HG03571 (cell line): ENCODE measurements at regions not wholly inside any gene's neighbourhood (a gene's known extent, or its start where the extent isn't known, plus 50 kb on each side); places are given as distances from the start of the nearest gene placed in this dataset.

Experiments
- ATAC-seq: cut with Tn5 transposase; IDR thresholded peaks from one replicate; pipeline ENCODE4 v1.9.1; 2021; ENCODE audit not compliant: unreplicated experiment

DNA sequence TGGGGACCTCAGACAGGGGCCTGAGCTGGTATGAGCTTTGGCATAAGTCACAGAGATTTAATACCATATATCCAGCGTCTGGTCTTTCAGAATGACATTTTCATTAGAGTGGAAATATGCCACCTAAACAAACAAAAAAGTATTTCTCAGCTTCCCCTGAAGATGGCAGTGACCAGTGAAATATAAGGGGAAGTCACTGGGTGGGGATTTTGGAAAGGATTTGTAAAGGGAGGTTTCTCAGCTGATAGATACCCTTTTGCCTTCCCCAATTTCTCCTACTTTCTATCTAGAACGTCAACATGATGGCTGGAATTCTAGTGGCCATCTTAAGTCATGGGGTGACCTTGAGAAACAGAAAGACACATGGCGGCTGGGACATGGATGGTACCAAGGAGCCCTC, 137.7 kb upstream of the LRFN2 start:
- ATAC-seq = no peak

DNA sequence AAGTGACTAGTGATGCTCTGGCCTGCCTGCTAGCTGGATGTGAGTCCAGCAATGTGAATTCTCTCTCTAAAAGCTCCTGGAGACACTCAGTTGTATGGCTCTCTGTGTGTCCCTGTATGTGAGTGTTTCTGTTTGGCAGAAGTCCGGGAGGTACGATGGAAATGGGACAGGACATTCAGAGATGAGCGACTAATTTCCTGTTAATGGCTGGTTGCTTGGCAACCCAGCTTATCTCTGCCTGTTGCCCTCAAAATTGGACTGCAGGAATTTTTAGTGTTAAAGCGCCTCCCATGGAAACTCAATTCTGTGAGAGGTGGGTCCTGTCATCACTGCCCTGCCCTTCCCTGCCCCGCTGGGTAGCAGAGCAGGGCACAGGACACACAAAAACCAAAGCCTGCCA, 136.8 kb upstream of the LRFN2 start:
- no peak for ATAC-seq

GRCh38 chr6:40722553-40723258, 135.5 kb upstream of the LRFN2 start:
- no peak for ATAC-seq

DNA sequence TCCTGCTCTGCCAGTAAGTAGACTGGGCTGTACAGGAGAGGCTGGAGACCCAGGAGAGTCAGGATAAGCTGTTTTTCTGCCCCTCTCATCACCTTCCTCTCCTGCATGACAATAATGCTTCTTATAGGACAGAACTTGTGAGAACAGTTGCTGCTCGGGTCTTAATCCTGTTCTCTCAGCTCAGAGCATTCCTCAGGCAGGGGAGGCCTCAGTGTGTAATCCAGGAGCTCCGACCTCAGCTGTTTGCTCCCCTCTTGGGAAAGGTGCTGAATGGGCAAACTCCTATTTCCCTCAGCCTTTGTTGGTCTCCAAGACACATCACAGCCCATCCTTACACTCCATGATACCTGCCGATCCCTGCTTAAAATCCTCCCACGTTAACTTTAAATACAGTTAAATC, 134.9 kb upstream of the LRFN2 start:
- ATAC-seq = no peak

GRCh38 chr6:40721271-40721952, 134.2 kb upstream of the LRFN2 start:
- ATAC-seq = no peak

- ATAC-seq = no peak
These were observed 133.2 kb upstream of the LRFN2 start for GRCh38 chr6:40720375-40720748.

GRCh38 chr6:40719671-40720374, 132.7 kb upstream of the LRFN2 start:
- ATAC-seq = no peak

GRCh38 chr6:40718401-40718800, 131.2 kb upstream of the LRFN2 start:
- no peak for ATAC-seq

DNA sequence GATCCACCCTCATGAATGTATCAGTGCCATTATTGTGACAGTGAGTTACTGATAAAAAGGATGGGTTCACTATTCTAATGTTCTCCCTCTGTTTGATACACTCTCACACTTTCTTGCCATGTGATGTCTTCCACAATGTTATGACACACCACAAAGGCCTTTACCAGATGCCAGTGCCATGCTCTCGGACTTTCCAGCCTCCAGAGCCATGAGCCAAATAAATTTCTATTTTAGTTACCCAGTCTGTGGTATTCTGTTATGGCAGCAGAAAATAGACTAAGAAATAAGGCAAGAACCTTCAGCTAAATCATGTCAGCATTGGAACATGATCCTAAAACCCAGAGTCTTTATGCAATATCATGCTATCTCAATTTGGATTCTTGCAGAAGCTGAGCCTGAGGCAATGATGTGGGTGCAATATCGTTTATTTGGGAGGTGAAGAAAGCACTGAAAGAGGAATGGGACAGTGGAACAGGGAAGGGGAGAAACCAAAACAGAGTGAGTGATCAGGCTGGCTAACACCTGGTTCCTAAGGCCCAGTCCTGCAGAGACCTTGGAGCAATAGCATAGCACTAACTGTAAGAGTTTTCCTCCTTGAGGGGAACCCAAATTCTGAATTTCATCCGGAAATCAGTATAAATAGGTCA, 130.4 kb upstream of the LRFN2 start:
- no peak for ATAC-seq

DNA sequence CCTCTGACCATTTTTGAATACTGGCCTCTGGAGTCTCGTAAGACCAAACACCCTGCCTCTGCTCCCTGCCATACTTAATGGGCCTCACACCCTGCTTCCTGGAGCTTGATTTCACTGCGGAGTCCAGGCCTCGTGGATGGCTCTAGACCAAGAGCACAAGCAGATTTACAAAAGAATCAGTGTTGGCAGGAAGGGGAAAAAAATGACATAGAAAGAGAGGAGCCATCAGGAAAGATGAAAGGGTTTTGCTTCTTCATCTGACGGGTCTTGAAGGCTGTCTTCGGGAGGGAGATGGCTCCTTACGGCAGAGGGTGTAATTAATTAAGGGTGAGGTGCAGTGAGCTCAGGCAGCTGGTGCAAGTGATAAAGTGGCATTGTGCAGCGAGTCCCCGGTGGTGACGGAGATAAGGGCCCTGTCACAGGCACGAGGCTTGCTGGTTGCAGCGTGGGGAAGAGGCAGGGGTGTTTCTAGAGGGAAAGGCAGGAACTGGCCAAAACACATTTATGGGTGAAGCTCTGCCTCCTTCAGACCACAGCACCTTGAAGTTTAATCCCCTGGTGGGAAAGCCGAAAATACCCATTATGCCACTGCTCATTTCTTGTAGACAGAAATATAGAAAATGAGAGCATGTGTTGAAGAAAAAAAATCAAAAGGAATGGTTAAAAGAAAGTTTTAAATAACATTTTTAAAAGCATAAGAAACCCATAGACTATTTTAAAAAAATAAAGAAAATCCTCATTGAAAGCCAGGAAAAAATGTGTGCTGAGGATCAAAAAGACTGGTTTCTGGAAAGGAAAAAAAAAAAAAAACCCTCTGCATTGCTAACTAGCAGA, 128.6 kb upstream of the LRFN2 start:
- ATAC-seq = no peak

DNA sequence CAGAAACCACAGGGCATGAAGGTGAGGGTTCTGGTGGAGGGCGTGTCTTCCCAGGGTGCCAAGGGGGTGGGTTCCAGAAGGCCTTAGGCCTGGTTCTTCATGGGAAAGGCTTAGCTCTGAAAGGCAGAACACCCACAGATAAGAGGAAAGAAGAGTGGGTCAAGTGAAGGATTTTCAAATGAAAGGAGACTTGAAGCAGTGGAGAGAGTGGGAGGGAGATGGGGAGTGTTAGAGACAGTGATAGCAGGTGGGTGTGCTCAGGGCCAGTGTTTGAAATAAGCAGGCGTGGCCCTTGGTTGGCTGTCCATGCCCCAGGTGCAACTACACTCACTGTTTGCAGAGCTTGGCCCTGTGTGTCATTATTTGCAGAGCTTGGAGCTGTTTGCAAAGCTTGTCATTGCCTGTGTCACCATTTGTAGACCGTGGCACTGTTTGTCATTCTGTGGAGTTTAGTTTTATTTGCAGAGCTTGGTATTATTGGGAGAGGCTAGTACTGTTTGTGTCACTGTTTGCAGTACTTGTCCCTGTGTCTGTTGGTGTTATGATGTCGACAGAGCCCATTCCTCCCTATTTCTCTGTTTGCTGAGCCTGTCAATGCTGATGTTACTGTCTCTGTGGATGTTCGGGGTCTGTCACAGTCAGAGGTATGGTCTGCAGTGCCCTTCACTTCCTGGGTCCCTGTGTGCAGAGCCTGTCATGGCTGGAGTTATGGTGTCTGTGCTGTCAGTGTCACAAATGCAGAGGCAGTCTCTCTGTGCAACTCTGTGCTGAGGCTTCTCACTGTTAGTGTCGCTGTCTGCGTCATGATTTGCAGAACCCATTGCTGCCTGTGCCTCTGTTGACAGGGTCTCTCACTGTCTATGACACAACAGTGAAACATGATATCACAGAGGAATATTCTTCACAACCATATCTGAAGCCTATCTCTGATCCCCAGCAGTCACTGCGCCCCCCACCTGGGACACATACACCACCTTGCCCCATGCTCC, 127.7 kb upstream of the LRFN2 start:
- ATAC-seq = no peak

DNA sequence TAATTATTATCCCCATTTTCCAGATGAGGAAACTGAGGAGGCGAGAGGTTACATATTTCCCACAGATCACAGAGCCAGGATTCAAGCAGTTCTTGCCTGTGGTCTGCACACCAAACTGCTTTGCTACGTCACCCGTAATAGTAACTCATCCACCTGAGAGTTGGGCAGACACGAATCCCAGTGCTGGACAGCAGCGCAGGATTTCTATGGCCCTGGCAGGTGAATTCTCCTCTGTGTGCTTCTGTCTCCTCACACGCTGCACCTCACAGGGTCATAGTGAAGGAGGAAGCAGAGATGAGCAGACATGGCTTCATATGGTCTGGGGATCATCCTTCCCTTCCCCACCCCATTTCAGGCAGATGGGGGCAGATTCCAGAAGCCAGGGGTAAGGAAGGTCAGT, 127.0 kb upstream of the LRFN2 start:
- ATAC-seq = no peak

DNA sequence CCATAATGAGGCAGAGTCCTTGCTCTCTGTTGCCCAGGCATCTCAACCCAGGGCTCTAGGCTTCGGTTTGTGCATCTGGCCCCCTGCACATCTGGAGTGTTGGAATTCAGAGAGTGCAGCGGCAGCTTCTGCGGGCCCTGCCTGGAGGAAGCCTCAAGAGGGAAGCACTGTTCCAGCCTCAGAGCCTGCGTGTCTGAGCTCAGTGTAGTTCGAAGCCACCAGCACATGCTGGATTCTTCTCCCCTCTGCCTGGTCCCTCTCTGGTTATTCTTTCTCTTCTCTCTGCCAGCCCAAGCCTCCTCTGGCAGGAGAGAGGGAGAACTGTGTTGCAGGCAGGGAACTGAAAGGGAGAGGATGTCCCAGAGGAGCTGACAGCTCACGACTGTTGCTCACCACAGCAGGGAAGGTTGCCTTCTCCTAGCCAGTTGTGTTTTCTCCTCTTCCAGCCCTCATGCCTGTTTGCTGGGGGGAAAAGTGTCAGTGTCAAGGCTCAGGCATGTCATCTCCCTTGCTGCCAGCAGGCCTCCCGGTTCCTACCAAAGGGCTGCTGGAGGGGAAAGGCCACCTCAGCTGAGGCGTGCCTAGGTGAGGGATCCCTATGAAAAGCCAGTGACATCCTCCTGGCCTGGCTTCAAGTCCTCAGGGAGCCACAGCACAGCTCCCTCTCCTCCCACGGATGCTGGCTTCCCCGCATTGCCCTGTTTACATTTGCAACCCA, 126.0 kb upstream of the LRFN2 start:
- ATAC-seq = no peak

GRCh38 chr6:40710626-40711330, 123.6 kb upstream of the LRFN2 start:
- no peak for ATAC-seq

DNA sequence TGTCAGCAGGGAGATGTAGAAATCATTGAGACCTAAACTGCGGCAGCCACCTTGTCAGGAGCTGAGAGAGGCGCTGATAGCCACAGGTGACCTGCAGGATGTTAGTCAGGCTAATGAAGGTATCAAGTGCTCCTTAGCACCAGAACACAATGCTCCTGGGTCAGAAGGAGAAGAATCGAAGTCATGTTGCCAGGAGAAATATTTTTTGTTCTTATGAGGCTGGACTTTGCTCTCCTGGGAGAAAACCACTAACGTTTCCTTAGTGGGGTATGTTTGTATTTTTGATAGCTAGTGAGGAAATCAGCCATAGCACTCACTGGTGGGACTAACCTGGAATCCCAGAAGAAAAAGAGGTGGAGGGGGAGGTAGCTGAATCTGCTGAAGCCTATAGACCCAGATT, 120.9 kb upstream of the LRFN2 start:
- no peak for ATAC-seq

GRCh38 chr6:40706178-40706577, 119.0 kb upstream of the LRFN2 start:
- no peak for ATAC-seq

DNA sequence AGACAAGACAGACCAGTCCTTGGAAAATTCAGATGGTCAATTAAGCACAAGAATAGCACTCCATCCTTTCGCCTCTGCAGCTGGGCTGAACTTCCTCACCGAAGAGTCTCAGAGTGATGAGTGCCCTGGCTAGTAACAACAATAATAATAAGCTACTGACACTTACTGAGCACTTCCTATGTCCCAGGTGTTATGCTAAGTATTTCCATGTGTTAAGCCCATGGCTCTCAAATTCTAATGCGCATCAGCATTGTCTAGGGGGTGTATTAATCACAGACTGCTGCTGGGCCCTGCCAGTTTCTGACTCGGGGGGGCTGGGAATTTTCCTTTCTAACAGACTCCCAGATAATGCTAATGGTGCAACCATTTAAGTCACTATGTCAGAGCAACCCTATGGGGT, 118.2 kb upstream of the LRFN2 start:
- ATAC-seq = no peak

DNA sequence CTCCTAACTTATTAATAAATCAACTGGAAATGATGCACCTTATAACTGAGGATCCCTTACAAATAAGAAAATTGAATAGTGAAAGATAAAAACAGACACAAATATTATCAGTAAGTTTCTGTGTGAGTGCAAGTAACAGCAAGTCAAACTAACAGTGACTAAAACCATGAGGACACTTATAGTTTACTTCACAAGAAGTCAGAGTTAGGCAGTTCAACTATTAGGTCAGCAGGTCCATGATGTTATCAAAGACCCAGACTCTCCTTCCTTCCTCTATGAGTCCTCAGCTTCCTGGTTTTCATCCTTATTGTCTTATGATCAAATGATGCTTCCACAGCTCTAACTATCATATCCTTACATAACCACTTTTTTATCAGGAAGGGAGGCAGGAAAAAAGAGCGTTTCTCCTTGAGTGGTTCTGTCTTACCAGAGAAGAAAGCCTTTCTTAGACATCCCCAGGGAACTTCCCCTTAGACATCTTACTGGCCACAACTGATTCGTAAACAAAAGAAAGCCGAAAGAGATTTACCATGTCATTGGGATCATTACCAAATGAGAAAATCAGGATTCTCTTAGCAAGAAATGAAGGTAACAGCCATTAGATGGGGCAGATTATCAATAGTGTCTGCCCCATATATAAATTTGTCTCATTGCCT, 114.3 kb upstream of the LRFN2 start:
- no peak for ATAC-seq
